Neural progenitor cell (in vitro differentiated cells): ENCODE measurements at regions not wholly inside any gene's neighbourhood (a gene's known extent, or its start where the extent isn't known, plus 50 kb on each side); places are given as distances from the start of the nearest gene placed in this dataset.

Experiments
- DNase-seq: peaks from one replicate; pipeline ENCODE4 v3.0.0-alpha.2; 2016; ENCODE audit warnings: low spot score
- H2AFZ ChIP-seq: fragments of 200-600 bp; sonication (generic); replicated peaks from 2 replicates; pipeline ENCODE4 v1.6.1; 2016; ENCODE audit warnings: antibody characterized with exemption
- H3F3A ChIP-seq: fragments of 200-600 bp; sonication (generic); 2 replicates; pipeline ENCODE4 v1.6.1; 2016; ENCODE audit warnings: antibody characterized with exemption, low read depth
- H3K27ac ChIP-seq: fragments of 200-600 bp; sonication (generic); 2 replicates; pipeline ENCODE4 v1.5.1; 2016; ENCODE audit warnings: mild to moderate bottlenecking
- H3K27me3 ChIP-seq: fragments of 200-600 bp; sonication (generic); 2 replicates; pipeline ENCODE4 v1.6.1; 2016; ENCODE audit warnings: mild to moderate bottlenecking, moderate library complexity
- H3K36me3 ChIP-seq: fragments of 200-600 bp; sonication (generic); 2 replicates; pipeline ENCODE4 v1.5.1; 2016
- H3K4me1 ChIP-seq: fragments of 200-600 bp; sonication (generic); 2 replicates; pipeline ENCODE4 v1.6.1; 2016; ENCODE audit warnings: mixed run types
- H3K4me2 ChIP-seq: fragments of 200-600 bp; sonication (generic); 2 replicates; pipeline ENCODE4 v1.6.1; 2016
- H3K4me3 ChIP-seq: fragments of 200-600 bp; sonication (generic); 2 replicates; pipeline ENCODE4 v1.5.1; 2016
- H3K79me2 ChIP-seq: fragments of 200-600 bp; sonication (generic); 2 replicates; pipeline ENCODE4 v1.6.1; 2016; ENCODE audit warnings: low read depth
- H3K9ac ChIP-seq: fragments of 200-600 bp; sonication (generic); 2 replicates; pipeline ENCODE4 v1.6.1; 2016
- H3K9me3 ChIP-seq: fragments of 200-600 bp; sonication (generic); 2 replicates; pipeline ENCODE4 v1.5.1; 2016; ENCODE audit warnings: low read depth
- H4K20me1 ChIP-seq: fragments of 200-600 bp; sonication (generic); 2 replicates; pipeline ENCODE4 v1.6.1; 2016; ENCODE audit warnings: low read depth
- H3K27ac Mint-ChIP-seq: 3 replicates; pipeline ENCODE4 v1.8.0; 2021; ENCODE audit warnings: mixed read lengths
- H3K27me3 Mint-ChIP-seq: 2 replicates; pipeline ENCODE4 v1.8.0; 2022; ENCODE audit warnings: low read depth, mild to moderate bottlenecking, inconsistent platforms, moderate library complexity, mixed read lengths; ENCODE audit not compliant: insufficient read depth
- H3K36me3 Mint-ChIP-seq: 3 replicates; pipeline ENCODE4 v1.8.0; 2021; ENCODE audit warnings: mixed read lengths
- H3K4me1 Mint-ChIP-seq: 3 replicates; pipeline ENCODE4 v1.8.0; 2021; ENCODE audit warnings: mixed read lengths
- H3K4me3 Mint-ChIP-seq: 3 replicates; pipeline ENCODE4 v1.8.0; 2021; ENCODE audit warnings: mild to moderate bottlenecking, moderate library complexity, mixed read lengths
- H3K9me3 Mint-ChIP-seq: 3 replicates; pipeline ENCODE4 v1.8.0; 2020; ENCODE audit warnings: mixed read lengths
- EZH2 ChIP-seq: fragments of 200-600 bp; sonication (generic); IDR thresholded peaks from 2 replicates; pipeline ENCODE4 v1.6.1; 2017; ENCODE audit warnings: antibody characterized with exemption, mild to moderate bottlenecking, moderate library complexity
- EZH2phosphoT487 ChIP-seq: fragments of 200-600 bp; sonication (generic); IDR thresholded peaks from 2 replicates; pipeline ENCODE4 v1.6.1; 2017; ENCODE audit warnings: antibody characterized with exemption
- TF ChIP-seq, protein P1 (sequence below): fragments of 200-600 bp; sonication (generic); IDR thresholded peaks from 2 replicates; pipeline ENCODE4 v1.5.1; 2017; ENCODE audit warnings: antibody characterized with exemption, mild to moderate bottlenecking

DNA sequence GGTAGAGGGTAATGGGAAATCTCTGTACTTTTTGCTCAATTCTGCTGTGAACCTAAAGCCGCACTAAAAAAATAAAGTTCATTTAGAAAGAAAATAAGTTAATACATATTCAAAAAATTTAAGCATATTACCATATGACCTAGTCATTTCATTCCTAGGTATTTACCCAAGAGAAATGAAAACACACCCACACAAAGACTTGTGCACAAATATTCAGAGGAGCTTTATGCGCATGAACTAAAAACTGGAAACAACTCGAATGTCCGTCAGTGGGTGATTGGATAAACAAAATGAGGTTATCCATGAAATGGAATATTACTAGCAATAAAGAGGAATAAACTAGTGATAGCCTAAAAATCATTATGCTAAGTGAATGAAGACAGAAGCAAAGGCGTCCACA lies 62.6 kb upstream of the ZNRF2 start:
- Histone ChIP-seq H3K9ac (no peak overlapping the region), H2AFZ (no peak overlapping the region), H3K4me1 (no peaks in the 10 kb centered on the region), H3K27ac (no peak overlapping the region), H3K4me3 (no peak overlapping the region), H3K36me3 (no peaks in the 10 kb centered on the region), H3K4me2 (no peak overlapping the region), H3K79me2 (no peaks in the 10 kb centered on the region), H3K9me3 (no peaks in the 10 kb centered on the region), H3F3A (no peaks in the 10 kb centered on the region), H4K20me1 (no peaks in the 10 kb centered on the region), H3K27me3 (no peaks in the 10 kb centered on the region)
- DNase-seq, result no peak
- Mint-ChIP-seq H3K4me3 (no peak overlapping the region), H3K4me1 (peaks cover 13% of the 10 kb centered on the region), H3K27me3 (peaks cover 2% of the 10 kb centered on the region), H3K9me3 (peaks cover 7% of the 10 kb centered on the region), H3K36me3 (no peaks in the 10 kb centered on the region), H3K27ac (no peak overlapping the region)
- TF ChIP-seq EZH2 (no peak), EZH2phosphoT487 (no peak)
- TF ChIP-seq, protein P1, sequence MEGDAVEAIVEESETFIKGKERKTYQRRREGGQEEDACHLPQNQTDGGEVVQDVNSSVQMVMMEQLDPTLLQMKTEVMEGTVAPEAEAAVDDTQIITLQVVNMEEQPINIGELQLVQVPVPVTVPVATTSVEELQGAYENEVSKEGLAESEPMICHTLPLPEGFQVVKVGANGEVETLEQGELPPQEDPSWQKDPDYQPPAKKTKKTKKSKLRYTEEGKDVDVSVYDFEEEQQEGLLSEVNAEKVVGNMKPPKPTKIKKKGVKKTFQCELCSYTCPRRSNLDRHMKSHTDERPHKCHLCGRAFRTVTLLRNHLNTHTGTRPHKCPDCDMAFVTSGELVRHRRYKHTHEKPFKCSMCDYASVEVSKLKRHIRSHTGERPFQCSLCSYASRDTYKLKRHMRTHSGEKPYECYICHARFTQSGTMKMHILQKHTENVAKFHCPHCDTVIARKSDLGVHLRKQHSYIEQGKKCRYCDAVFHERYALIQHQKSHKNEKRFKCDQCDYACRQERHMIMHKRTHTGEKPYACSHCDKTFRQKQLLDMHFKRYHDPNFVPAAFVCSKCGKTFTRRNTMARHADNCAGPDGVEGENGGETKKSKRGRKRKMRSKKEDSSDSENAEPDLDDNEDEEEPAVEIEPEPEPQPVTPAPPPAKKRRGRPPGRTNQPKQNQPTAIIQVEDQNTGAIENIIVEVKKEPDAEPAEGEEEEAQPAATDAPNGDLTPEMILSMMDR, result no peak

DNA sequence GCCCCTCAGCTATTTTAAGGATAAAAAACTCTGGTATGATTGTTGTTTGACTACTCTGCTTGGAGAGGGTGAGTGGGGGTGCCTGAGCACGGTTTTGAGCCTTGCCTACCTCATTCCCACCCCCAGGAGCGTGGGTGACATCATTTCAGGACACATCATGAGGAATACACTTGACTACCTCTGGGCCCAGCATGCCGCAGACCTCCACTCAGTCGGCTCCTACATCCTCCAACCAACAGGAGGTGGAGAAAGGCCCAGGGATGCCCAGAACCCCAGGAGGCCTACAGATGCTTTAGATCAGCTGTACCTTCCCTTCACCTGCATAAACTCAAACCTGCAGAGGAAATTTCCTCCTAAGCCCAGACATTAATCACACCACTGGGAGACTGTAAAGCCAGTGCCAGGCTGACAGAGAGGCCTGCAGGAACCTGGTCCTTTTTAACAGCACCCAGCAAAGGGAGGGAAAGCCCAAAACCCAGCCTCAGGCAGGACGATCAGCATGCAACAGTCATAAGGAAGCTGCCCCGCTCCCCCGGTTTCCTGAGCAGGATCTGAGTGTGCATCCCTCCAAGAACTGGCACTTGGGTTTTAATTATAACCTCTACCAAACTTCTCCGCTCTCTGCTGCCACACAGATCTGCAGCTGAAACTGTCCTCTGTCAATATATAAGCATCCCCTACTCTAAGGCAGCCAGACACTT lies 61.7 kb upstream of the ZNRF2 start:
- Histone ChIP-seq H2AFZ (no peak overlapping the region), H3K79me2 (no peaks in the 10 kb centered on the region), H3K9ac (no peak overlapping the region), H3K27me3 (peaks cover 5% of the 10 kb centered on the region), H3K9me3 (no peaks in the 10 kb centered on the region), H4K20me1 (no peaks in the 10 kb centered on the region), H3K4me3 (no peak overlapping the region), H3K27ac (no peak overlapping the region), H3K4me2 (no peak overlapping the region), H3F3A (no peaks in the 10 kb centered on the region), H3K36me3 (no peaks in the 10 kb centered on the region), H3K4me1 (peaks cover 3% of the 10 kb centered on the region)
- no peaks in the 10 kb centered on the region for H3K36me3 Mint-ChIP-seq
- no peaks in the 10 kb centered on the region for H3K27me3 Mint-ChIP-seq
- peaks cover 7% of the 10 kb centered on the region for H3K9me3 Mint-ChIP-seq
- TF ChIP-seq, protein P1, result no peak
- no peak for TF ChIP-seq EZH2phosphoT487
- TF ChIP-seq EZH2, result no peak
- H3K27ac Mint-ChIP-seq, result no peak overlapping the region
- no peak for DNase-seq
- H3K4me3 Mint-ChIP-seq, result no peak overlapping the region
- H3K4me1 Mint-ChIP-seq, result peaks cover 15% of the 10 kb centered on the region

DNA sequence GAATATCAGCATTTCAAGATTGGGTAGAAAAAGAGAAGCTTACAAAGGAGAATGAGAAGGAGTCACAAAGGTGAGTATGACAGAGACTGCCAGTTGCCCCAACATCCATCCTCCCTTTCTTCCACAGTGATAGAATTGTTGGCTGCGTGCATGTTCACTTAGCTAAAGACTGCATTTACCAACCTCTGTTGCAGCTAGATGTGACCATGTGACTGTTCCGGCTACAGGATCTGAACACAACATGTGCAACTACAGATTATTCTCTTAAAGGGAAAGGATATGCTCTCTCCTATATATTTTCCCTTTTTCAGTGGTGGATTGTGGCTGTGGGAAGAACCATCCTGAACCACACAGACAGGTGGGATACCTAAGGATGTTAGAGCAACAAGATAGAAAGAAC lies 60.5 kb upstream of the ZNRF2 start:
- H3K4me3 ChIP-seq, result no peak overlapping the region
- no peaks in the 10 kb centered on the region for H4K20me1 ChIP-seq
- no peak overlapping the region for H3K4me2 ChIP-seq
- Mint-ChIP-seq H3K27me3 (no peaks in the 10 kb centered on the region), H3K4me3 (no peak overlapping the region), H3K4me1 (peaks cover 15% of the 10 kb centered on the region), H3K9me3 (peaks cover 7% of the 10 kb centered on the region), H3K36me3 (no peaks in the 10 kb centered on the region), H3K27ac (no peak overlapping the region)
- H3K4me1 ChIP-seq, result peaks cover 3% of the 10 kb centered on the region
- DNase-seq, result no peak
- TF ChIP-seq EZH2phosphoT487, result no peak
- H3F3A ChIP-seq, result no peaks in the 10 kb centered on the region
- no peaks in the 10 kb centered on the region for H3K79me2 ChIP-seq
- H3K27ac ChIP-seq, result no peak overlapping the region
- H3K36me3 ChIP-seq, result no peaks in the 10 kb centered on the region
- H3K27me3 ChIP-seq, result peaks cover 5% of the 10 kb centered on the region
- no peaks in the 10 kb centered on the region for H3K9me3 ChIP-seq
- no peak overlapping the region for H2AFZ ChIP-seq
- H3K9ac ChIP-seq, result no peak overlapping the region

DNA sequence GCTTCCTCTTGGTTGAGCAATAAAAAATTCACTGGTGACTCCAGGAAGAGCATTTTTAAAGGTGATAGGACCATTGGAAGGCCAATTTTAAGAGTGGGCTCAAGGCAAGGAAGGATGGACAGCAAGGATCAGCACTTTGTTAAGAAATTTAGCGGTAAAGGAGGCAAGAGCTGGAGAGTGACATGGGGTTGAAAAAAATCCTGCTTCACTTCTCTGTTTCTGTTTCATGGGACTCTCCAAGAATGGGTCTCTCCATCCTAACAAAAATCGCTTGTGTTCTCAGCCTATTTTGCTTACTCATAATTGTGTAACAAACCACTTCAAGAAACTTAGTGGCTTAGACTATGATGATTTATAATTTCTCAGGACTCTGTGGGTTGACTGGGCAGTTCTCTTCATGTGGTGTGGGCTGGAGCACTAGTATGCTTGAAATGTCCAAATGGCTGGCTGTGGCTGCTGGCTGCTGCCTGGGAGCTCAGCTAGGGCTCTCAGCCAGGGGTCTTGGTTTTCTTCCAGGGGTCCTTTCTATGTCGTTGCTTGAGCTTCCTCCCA lies 59.8 kb upstream of the ZNRF2 start:
- Histone ChIP-seq H3K4me1 (peaks cover 3% of the 10 kb centered on the region), H3K4me3 (no peak overlapping the region)

More for the DNA sequence above, 59.8 kb upstream of the ZNRF2 start:
- no peak overlapping the region for H3K27ac Mint-ChIP-seq
- no peaks in the 10 kb centered on the region for H3K79me2 ChIP-seq
- H3K27ac ChIP-seq, result no peak overlapping the region
- no peaks in the 10 kb centered on the region for H3K36me3 Mint-ChIP-seq
- H3K4me2 ChIP-seq, result no peak overlapping the region
- no peaks in the 10 kb centered on the region for H3K9me3 ChIP-seq
- H3F3A ChIP-seq, result no peaks in the 10 kb centered on the region
- H4K20me1 ChIP-seq, result no peaks in the 10 kb centered on the region
- H3K4me3 Mint-ChIP-seq, result no peak overlapping the region
- H3K27me3 Mint-ChIP-seq, result no peaks in the 10 kb centered on the region
- peaks cover 2% of the 10 kb centered on the region for H3K9me3 Mint-ChIP-seq
- H3K27me3 ChIP-seq, result peaks cover 5% of the 10 kb centered on the region
- H3K36me3 ChIP-seq, result no peaks in the 10 kb centered on the region
- DNase-seq, result no peak
- TF ChIP-seq EZH2 (no peak), EZH2phosphoT487 (no peak)
- TF ChIP-seq, protein P1, result no peak
- H3K4me1 Mint-ChIP-seq, result peaks cover 15% of the 10 kb centered on the region
- no peak overlapping the region for H3K9ac ChIP-seq
- no peak overlapping the region for H2AFZ ChIP-seq
